ENCODE measurements at regions not wholly inside any gene's neighbourhood (a gene's known extent, or its start where the extent isn't known, plus 50 kb on each side); places are given as distances from the start of the nearest gene placed in this dataset.

DNA sequence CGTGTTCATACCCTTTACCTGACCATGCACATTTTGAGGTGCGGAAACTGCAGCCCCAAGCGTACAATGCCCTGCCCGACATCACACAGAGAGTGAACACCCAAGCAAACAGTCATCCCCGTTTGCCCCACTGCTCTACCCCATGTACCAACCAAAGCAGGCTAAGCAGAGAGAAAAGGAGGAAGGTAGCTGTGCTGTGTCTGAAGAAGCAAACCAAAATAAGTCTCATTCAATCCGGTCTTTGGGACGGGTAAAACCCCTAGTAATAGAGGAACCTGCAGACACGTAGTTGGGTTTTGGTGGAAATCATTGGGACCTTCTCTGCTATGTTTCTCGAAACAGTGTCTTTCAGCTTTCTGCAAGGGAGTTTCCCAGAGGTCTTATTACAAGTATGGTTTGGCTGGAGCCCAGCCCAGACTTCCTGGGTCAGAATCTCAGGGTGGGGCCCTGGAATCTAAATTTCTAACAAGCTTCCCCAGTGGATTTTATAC is 164.6 kb upstream of the HES1 start:
- peak; percentile 62 for DNase-seq (ENCODE audit: low read depth)
- TF ChIP-seq CTCF (conservative IDR thresholded peaks at IDR 0.05; ENCODE audit: low read depth, low read length) = no peak
- H3K4me3 ChIP-seq (ENCODE audit: low read length) = no peak overlapping the region

GRCh38 chr3:193971966-193972365 is 164.0 kb upstream of the HES1 start:
- TF ChIP-seq CTCF (conservative IDR thresholded peaks at IDR 0.05; ENCODE audit: low read depth, low read length) = no peak
- no peak for DNase-seq (ENCODE audit: low read depth)
- H3K4me3 ChIP-seq (ENCODE audit: low read length) = no peak overlapping the region

- DNase-seq (ENCODE audit: low read depth) = no peak
- H3K4me3 ChIP-seq (ENCODE audit: low read length) = no peak overlapping the region
- TF ChIP-seq CTCF (conservative IDR thresholded peaks at IDR 0.05; ENCODE audit: low read depth, low read length) = no peak
These were observed 163.1 kb upstream of the HES1 start for GRCh38 chr3:193972832-193973231.

DNA sequence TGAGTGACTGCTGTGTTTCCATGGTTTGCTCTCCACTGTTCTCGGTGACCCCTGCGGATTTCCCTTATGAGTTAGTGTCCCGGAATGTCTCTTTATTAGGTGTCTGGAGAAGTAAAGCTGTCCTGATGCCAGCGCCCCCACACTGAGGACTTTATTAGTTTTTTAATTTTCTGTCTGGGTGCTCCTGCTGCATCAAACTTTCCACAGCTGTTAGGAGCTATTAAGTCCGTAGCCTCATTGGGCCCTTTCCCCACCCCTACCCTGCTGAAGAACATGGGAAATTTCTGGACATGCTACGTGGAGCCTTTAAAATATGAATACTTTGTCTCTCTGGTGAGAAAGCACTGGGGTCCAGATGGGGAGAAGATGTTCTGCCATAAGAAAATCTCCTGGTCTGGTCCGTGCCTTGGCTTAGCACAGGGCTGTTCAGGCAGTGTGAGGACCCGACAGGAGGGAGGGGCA is 161.7 kb upstream of the HES1 start:
- H3K4me3 ChIP-seq (ENCODE audit: low read length) = no peak overlapping the region
- peak; percentile 73 for DNase-seq (ENCODE audit: low read depth)
- no peak for TF ChIP-seq CTCF (conservative IDR thresholded peaks at IDR 0.05; ENCODE audit: low read depth, low read length)

DNA sequence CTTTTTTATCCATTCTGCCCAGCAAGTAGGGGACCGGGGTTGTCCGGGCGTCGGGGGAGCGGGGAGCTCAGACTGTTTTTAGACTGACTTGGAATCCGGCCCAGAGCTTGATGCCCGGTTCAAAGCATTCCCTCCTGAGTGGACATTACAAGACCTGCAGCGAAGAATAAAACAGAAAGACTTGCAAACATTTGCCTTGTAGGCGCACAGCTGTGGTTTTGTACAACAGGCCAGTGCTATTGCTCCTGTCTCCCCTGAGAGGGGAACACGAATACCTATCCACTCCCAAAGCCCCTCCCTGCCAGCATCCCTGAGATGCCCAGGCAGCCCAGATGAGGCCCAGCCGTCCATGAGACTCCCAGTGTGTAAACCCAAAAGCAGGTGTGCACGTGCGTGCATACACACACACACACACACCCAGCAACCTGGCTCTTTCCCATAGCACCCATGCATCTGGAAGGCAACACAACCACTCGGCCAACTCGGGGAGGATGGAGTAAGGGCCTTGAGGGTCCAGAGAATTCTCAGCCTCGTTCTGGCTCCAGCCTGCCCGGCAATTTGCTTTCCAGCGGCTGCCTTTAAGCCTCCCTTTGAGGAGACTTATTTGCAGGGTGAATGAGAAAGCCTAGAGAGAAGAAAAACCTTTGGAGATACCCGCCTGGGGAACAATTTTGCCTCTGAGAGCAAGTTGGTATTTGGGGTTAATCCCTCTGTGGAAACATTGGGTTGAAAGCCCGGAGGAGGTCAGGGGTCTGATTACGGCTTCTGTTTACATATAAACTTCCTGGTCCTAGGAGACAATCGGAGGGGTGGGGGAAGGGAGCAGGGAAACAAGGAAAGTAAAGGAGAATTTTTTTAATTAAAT is 161.0 kb upstream of the HES1 start:
- no peak for TF ChIP-seq CTCF (conservative IDR thresholded peaks at IDR 0.05; ENCODE audit: low read depth, low read length)
- no peak overlapping the region for H3K4me3 ChIP-seq (ENCODE audit: low read length)

GRCh38 chr3:193977622-193978021 is 158.3 kb upstream of the HES1 start:
- no peak overlapping the region for H3K4me3 ChIP-seq (ENCODE audit: low read length)
- TF ChIP-seq CTCF (conservative IDR thresholded peaks at IDR 0.05; ENCODE audit: low read depth, low read length) = no peak
- DNase-seq (ENCODE audit: low read depth) = no peak

More for the DNA sequence above, 161.0 kb upstream of the HES1 start:
- DNase-seq (ENCODE audit: low read depth) = no peak

GRCh38 chr3:193978030-193978429 is 157.9 kb upstream of the HES1 start:
- DNase-seq (ENCODE audit: low read depth) = no peak
- no peak for TF ChIP-seq CTCF (conservative IDR thresholded peaks at IDR 0.05; ENCODE audit: low read depth, low read length)
- no peak overlapping the region for H3K4me3 ChIP-seq (ENCODE audit: low read length)
